Activated B cell treated with CpG ODN at 0.5 μM for 24 hours (primary cell): ENCODE measurements at regions not wholly inside any gene's neighbourhood (a gene's known extent, or its start where the extent isn't known, plus 50 kb on each side); places are given as distances from the start of the nearest gene placed in this dataset.

Experiments
- ATAC-seq: fragments of 200-7000 bp; cut with Tn5 transposase; one replicate; pipeline ENCODE4 v1.10.0; 2021; ENCODE audit warnings: low read depth, mild to moderate bottlenecking, moderate library complexity
- CTCF ChIA-PET: fragments of 350-600 bp; sonication (Branson Sonifier 250); formaldehyde crosslinking; loops from one replicate; lab custom pipeline; 2021; ENCODE audit warnings: antibody characterized with exemption; lab: Charles Lee
- POLR2A ChIA-PET: fragments of 350-600 bp; sonication (Branson Sonifier 250); formaldehyde crosslinking; loops from one replicate; lab custom pipeline; 2021; ENCODE audit warnings: antibody characterized with exemption; lab: Charles Lee
- DNase-seq: peaks from one replicate; pipeline ENCODE4 v3.0.0; 2022
- H3K27ac Mint-ChIP-seq: one replicate; pipeline ENCODE4 v1.8.0; 2020; ENCODE audit warnings: mixed read lengths
- H3K27me3 Mint-ChIP-seq: one replicate; pipeline ENCODE4 v1.8.0; 2021; ENCODE audit warnings: mixed read lengths
- H3K36me3 Mint-ChIP-seq: one replicate; pipeline ENCODE4 v1.8.0; 2021; ENCODE audit warnings: low read depth, mixed read lengths
- H3K4me1 Mint-ChIP-seq: one replicate; pipeline ENCODE4 v1.8.0; 2021; ENCODE audit warnings: mixed read lengths
- H3K4me3 Mint-ChIP-seq: one replicate; pipeline ENCODE4 v1.8.0; 2020; ENCODE audit warnings: mild to moderate bottlenecking, mixed read lengths
- H3K9me3 Mint-ChIP-seq: one replicate; pipeline ENCODE4 v1.8.0; 2020; ENCODE audit warnings: mixed read lengths
- intact Hi-C: fragments of 100-400 bp; cut with micrococcal nuclease; formaldehyde crosslinking; loops from one replicate; pipeline ENCODE4 v1.15.1; 2024
- TF ChIP-seq, protein P1 (sequence below): fragments of 200-600 bp; IDR thresholded peaks from one replicate; pipeline ENCODE4 v1.8.0; 2022; ENCODE audit warnings: antibody characterized with exemption, mild to moderate bottlenecking

DNA sequence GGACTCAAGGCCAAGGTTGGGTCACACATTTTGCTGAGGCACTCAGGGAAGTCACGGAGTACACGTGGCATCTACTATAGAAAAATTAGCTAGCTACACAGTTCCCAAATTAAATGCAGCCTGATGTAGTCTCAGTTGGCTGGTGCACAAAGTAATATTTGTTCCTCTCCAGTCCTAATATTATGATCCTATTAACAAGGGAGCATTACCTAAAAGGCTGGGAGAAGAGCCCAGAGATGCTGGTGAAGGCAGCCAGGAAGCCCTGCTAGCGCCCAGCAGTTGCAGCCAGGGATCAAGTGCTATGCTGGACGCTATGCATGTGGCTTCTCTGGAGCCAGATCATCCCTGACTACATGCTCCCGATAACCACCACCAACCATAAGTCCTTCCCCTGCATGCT is 88.0 kb upstream of the GSC start:
- H3K36me3 Mint-ChIP-seq = no peaks in the 10 kb centered on the region
- ChIA-PET CTCF (no interaction called here), POLR2A (no interaction called here)
- DNase-seq = no peak
- H3K4me1 Mint-ChIP-seq = no peaks in the 10 kb centered on the region
- TF ChIP-seq, protein P1, sequence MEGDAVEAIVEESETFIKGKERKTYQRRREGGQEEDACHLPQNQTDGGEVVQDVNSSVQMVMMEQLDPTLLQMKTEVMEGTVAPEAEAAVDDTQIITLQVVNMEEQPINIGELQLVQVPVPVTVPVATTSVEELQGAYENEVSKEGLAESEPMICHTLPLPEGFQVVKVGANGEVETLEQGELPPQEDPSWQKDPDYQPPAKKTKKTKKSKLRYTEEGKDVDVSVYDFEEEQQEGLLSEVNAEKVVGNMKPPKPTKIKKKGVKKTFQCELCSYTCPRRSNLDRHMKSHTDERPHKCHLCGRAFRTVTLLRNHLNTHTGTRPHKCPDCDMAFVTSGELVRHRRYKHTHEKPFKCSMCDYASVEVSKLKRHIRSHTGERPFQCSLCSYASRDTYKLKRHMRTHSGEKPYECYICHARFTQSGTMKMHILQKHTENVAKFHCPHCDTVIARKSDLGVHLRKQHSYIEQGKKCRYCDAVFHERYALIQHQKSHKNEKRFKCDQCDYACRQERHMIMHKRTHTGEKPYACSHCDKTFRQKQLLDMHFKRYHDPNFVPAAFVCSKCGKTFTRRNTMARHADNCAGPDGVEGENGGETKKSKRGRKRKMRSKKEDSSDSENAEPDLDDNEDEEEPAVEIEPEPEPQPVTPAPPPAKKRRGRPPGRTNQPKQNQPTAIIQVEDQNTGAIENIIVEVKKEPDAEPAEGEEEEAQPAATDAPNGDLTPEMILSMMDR = no peak
- ATAC-seq = no peak
- H3K27me3 Mint-ChIP-seq = peaks cover 13% of the 10 kb centered on the region
- H3K4me3 Mint-ChIP-seq = no peak overlapping the region
- peaks cover 3% of the 10 kb centered on the region for H3K9me3 Mint-ChIP-seq
- intact Hi-C loops = no loop called here
- H3K27ac Mint-ChIP-seq = no peak overlapping the region

DNA sequence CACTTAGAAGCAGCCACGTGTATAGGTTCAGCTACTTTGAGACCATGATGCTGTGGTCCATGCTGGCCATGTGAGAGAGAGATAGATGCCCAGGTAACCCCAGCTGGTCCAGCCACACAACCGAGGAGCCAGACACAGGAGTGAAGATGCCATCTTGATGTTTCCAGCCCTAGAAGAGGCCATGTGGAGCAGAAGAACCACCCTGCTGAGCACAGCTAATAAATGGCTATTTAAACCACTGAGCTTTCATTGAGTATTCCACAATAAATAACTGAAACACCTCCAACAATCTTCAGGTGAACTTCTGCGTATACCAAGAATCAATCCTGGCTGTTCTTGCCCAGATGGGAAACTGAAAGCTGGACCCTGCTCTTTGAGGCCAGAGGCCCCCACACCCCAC is 84.0 kb upstream of the GSC start:
- POLR2A ChIA-PET = no interaction called here

DNA sequence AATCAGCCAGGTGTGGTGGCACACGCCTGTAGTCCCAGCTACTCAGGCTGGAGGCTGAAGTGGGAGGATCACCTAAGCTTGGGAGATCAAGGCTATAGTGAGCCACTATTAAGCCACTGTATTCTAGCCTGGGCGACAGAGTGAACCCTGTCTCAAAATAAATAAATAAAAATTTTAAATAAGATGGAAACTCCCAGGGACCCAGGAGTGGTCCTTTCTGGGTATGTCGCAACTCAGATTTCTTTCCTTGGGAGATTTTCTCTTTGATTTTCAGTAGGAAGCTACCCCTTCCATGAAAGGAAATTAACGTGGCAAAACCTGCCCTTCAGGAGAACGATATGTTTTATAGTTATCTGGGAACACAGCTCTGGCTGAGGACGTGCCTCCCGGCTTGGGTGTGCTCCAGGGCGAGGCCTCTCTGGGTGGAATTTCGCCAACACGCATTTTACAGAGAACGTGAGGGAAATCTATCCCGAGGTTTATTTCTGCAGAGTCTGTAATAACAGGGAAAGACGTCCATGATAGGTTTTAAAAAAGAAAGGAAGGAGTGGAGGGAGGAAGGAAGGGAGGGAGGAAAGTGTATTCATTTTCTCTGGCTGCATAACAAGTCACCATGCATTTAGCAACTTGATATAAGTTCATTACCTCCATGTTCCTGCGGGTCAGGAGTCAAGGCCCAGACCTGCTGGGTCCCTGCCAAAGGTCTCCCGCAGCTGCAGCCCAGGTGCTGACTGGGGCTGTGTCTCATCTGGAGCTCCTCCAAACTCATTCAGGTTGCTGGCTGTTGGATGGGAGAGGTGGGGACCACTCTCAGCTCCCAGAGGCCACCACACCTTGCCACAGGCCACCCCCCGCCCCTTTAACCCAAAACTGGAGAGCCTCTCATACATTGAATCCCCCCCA is 80.6 kb upstream of the GSC start:
- Mint-ChIP-seq H3K9me3 (peaks cover 3% of the 10 kb centered on the region), H3K4me3 (no peak overlapping the region), H3K4me1 (no peaks in the 10 kb centered on the region), H3K27ac (no peak overlapping the region), H3K36me3 (no peaks in the 10 kb centered on the region), H3K27me3 (no peaks in the 10 kb centered on the region)
- DNase-seq (no peak), ATAC-seq (no peak)
- intact Hi-C loops = no loop called here
- TF ChIP-seq, protein P1 = no peak
- ChIA-PET CTCF (no interaction called here), POLR2A (no interaction called here)

More for the DNA sequence above, 84.0 kb upstream of the GSC start:
- Mint-ChIP-seq H3K36me3 (no peaks in the 10 kb centered on the region), H3K27ac (no peak overlapping the region), H3K27me3 (peaks cover under 1% of the 10 kb centered on the region), H3K4me3 (no peak overlapping the region), H3K9me3 (peaks cover 3% of the 10 kb centered on the region), H3K4me1 (no peaks in the 10 kb centered on the region)
- ATAC-seq (no peak), DNase-seq (no peak)
- intact Hi-C loops = no loop called here
- TF ChIP-seq, protein P1 = no peak
- CTCF ChIA-PET = no interaction called here

DNA sequence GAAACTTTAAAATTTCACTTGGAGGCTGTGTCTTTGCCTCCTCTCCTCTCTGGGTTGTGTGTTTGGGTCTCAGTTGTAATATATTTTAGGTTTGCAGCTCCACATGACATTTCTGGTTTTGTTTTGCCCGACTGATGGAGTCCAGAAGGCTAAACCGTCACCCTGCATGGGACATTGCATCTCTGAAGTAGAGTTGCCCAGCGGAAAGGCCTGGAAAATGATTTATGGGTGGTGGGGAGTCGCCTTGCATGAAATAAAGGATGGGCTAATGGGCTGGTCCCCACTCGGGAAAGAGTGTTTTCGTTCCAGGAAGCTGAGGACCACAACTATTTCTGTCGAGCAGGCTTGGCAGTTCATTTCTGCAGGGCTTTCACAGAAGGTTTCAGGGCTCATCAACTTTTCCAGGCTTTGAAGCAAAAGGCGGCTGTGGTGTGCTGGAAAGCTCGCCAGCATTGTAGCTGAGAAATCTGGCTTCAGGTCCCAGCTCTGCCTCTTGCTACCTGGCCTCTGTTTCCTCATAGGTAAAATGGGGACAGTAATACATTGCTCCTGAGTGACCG is 74.8 kb upstream of the GSC start:
- H3K27ac Mint-ChIP-seq = no peak overlapping the region
- ATAC-seq (no peak), DNase-seq (no peak)
- intact Hi-C loops = no loop called here
- no peaks in the 10 kb centered on the region for H3K27me3 Mint-ChIP-seq
- no peaks in the 10 kb centered on the region for H3K36me3 Mint-ChIP-seq
- ChIA-PET POLR2A (no interaction called here), CTCF (no interaction called here)
- no peaks in the 10 kb centered on the region for H3K4me1 Mint-ChIP-seq
- TF ChIP-seq, protein P1 = no peak
- H3K4me3 Mint-ChIP-seq = no peak overlapping the region
- no peaks in the 10 kb centered on the region for H3K9me3 Mint-ChIP-seq

DNA sequence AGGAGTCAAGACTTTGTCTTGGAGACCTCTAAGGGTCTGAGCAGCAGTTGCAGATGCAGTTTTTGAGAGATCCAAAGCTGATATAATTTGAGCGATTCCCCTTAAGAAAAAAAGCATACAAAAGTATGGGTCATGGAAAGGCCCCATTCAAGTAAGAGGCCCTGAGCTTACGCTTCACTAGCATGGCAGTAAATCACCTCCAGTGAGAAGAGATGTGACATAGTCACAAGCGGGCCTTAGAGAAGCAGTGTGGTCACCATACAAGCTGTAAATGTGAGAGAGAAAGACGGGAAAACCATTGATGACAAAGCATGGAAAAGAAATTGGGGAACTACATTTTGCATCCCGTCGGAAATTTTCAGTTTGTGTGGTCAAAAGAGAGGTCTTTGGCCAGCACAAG is 70.6 kb upstream of the GSC start:
- Mint-ChIP-seq H3K9me3 (no peaks in the 10 kb centered on the region), H3K36me3 (no peaks in the 10 kb centered on the region), H3K4me1 (no peaks in the 10 kb centered on the region), H3K27me3 (no peaks in the 10 kb centered on the region), H3K27ac (no peak overlapping the region), H3K4me3 (no peak overlapping the region)
- ATAC-seq = no peak
- CTCF ChIA-PET = no interaction called here
- intact Hi-C loops = no loop called here
- no peak for DNase-seq
- TF ChIP-seq, protein P1 = no peak
- POLR2A ChIA-PET = no interaction called here
